DMS79 (cell line): ENCODE measurements at regions not wholly inside any gene's neighbourhood (a gene's known extent, or its start where the extent isn't known, plus 50 kb on each side); places are given as distances from the start of the nearest gene placed in this dataset.

Experiments
- DNase-seq: peaks from one replicate; lab custom pipeline; 2025; lab: John Stamatoyannopoulos, UW

DNA sequence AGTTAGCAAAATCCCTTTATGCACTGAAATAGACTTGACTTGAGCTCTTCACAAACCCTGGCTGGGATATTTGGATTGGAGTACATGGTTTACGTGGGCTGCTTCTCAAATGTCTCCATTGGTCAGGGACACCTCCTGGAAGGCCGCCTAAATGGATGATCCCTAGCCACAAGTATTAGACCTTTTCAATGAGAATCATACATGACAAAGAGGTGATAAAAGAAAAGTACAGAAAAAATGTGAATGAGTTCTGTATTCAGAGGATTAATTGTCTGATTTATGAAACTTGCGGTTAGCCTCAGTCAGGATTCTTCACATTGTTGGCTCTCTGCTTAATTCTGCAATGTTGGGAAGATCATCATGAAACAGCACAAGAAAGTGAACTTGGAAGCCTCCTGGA lies 752.8 kb upstream of the ADAMTS16 start:
- DNase-seq = no peak

DNA sequence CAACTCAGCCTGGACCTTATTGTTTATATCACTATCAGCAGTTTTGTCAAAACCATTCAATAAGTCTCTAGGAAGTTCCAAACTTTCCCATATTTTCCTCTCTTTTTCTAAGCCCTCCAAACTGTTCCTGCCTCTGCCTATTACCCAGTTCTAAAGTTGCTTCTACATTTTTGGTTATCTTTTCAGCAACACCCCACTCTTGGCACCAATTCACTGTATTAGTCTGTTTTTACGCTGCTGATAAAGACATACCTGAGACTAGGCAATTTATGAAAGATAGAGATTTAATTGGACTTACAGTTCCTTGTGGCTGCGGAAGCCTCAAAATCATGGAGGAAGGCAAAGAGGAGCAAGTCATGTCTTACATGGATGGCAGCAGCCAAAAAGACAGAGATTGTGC lies 744.4 kb upstream of the ADAMTS16 start:
- no peak for DNase-seq

DNA sequence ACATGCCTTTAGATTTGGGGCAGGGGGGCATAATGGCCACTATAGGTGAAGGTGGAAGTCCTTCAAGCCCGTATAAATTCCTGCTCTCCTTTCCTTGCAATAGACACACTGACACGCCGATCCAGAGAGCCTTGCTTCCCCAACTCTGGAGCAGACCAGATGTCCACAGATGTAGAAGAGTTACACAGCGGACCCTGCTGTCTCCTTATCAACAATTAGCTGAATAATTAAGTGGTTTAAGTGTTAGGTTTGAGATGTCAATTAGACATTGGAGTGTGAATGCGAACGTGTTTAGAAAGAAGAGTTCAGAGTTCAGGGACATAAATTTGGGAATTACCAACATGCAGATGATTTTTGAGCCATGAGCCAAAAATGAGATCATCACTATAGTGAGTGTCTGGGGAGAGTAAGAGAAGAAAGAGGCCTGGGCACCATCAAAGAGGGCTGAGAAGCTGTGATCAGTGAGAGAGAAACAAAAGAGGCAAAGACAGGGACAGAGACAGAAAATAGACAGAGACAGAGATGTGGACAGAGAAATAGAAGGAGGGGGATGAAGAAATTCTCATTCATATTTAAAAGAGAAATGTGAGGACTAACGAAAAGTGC lies 734.4 kb upstream of the ADAMTS16 start:
- DNase-seq = no peak

DNA sequence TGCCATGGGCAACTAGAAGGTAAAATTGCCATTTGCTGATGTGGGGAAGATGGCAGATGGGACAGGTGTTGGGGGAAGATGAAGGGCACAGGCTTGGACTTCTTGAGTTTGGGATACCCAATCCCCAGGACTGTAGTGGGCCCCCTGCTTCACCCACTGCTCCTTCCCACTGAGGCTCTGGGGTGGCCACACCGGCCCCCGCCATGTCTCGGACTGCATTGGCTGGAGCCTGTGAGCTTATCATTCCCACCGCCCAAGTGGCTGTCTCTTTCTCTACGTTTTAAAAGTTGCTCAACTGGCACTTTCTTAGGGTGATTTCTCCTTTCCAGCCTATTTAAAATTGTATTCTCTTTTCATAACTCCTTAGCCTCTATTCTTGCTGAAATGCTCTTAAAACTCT lies 730.0 kb upstream of the ADAMTS16 start:
- DNase-seq = no peak

DNA sequence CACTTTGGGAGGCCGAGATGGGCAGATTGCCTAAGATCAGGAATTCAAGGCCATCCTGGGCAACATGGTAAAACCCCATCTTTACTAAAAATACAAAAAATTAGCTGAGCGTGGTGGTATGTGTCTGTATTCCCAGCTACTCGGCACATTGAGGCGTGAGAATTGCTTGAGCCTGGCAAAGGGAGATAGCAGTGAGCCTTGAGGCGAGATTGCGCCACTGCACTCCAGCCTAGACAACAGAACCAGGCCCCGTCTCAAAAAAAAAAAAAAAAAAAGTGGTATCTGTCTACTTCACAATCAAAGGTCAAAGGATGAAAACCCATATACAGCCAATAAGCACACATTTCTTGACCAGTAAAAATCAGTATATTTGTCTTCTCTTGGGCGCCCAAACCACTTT lies 728.5 kb upstream of the ADAMTS16 start:
- DNase-seq = no peak

DNA sequence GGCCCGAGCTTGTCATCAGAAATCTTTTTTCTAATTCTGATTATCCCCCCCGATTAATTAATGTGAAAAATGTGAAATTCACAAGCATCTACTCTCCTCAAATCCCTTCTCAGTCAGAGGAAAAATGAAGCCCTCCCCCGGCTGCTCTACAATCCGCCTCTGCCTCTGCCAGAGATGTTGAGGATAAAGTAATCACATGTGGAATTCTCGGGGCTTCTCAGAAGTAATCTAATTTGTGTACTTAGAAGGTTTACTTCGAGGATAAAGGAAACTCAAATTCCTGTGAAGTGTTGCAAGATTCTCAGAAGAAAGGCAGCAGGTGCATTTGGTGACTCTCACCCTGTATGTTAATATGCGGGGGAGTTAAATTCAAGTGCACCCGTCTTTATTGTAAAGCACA lies 726.1 kb upstream of the ADAMTS16 start:
- no peak for DNase-seq

DNA sequence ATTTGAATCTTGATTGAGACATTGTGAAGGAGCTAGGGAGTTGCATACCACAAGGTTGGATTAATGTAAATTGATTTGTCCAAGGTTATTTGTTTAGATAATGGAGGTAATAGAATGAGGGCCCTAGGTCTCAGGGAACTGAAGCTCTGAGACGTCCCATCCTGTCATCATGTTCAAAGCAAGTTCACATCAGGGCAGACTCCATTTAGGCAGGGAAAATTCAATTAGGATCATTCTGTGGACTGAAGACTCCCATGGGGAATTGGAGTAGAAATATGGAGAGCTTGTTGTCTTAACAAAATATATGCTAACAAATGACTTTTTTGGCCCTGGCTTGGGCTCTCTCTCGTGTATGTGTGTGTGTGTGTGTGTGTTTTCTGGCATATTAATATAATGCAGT lies 722.0 kb upstream of the ADAMTS16 start:
- DNase-seq = no peak

DNA sequence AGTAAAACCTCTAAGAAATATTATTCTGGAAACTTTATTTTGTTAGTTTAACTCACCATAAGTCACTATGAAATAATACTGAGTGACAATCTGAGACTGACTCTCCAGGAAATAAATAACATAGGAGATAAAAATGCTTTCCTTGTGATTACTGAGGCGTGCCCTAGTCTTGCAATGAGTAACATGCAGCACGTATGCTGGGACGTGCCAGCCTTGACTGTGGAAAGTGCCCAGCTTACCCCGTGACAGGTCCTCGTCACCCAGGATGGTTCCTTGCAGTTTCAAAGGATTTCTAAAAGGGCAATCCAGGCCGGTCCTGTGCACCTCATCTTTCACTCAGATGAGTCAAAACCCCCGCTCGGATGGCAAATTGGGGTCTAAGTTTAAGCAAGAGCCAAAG lies 720.8 kb upstream of the ADAMTS16 start:
- DNase-seq = no peak

DNA sequence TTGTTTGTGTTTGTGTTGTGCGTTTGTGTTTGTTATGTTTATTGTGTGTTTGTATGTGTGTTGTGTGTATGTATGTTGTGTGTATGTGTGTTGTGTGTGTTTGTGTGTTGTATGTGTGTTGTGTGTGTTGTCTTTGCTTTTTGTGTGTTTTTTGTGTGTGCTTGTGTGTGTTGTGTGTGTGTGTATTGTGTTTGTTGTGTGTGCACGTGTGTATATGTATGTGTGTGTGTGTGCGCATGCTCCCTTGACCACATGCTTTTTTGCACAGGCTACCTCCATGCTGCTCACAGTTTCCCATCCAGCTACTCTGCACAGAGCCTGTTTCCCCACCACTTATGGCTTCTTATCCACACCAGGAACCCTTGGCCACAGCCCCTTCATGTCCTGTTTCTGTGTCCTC lies 720.0 kb upstream of the ADAMTS16 start:
- no peak for DNase-seq

DNA sequence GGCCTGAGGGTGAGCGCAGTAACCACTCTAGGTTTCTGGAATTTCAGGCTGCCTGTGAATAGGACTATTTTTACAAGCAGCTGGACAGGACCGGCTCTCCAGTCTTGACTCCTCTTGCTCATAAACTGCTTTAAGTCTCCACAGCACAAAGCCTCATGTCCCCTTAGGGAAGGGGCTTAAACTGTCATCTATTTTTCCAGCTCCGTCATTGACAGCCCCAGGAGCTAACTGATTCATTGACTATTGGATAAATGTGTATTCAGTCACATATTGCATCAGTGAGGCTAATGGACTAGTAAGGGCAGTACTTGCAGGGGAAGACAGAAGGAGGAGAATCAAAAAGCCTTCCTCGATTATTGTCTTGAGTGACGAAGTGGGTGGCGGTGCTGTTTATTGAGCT lies 719.4 kb upstream of the ADAMTS16 start:
- DNase-seq = no peak

DNA sequence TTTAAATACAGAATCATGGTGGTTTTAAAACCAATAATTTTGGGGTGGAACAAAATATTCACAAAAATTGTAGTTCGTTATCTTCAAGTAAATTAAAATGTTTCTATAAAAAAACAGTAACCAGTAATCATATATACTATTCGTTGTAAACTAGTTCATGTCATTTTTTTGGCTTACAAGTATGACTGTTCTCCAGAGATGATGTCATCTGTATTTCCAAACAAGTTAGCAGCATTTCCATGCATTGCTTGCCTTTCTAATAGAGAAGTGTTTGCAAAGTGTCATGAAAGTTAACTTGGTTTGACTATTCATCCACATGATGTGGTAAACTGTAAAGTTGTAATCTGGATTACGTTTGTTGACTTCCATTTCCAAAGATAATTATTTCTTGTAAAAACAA lies 717.9 kb upstream of the ADAMTS16 start:
- DNase-seq = no peak

DNA sequence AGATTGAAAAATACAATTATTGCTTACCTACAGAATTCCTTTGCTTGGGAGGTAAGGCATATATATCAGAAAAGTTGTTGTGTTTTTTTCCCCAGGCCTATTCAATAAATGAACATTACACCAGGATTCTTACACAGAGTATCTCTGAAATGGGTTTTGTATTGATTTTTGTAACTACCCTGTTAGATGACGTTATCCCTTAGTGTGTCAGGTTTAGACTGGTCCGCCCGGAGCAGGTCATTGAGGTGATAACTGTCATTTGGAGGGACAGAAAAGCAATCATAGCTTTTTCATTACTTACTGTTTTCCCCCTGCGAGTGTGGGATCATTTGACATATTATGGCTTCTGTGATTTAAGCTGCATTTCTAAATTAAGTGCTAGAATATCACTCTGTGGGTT lies 715.2 kb upstream of the ADAMTS16 start:
- no peak for DNase-seq

DNA sequence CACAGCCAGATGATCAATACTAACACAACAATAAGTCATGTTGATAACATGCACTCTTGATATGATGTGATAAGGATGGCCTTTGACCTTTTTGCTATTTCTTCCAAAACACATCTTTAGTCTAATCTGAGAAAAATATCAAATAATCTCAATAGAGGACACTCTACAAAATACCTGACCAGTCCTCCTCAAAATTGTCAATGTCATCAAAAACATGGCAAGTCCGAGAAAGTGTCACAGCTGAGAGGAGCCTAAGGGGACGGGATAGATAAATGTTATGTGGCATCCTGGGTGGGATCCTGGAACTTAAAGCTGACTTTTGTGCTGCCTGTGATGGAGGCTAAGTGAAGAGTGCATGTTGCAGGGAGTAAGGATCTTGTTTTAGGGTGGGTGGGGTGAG lies 699.6 kb upstream of the ADAMTS16 start:
- no peak for DNase-seq

DNA sequence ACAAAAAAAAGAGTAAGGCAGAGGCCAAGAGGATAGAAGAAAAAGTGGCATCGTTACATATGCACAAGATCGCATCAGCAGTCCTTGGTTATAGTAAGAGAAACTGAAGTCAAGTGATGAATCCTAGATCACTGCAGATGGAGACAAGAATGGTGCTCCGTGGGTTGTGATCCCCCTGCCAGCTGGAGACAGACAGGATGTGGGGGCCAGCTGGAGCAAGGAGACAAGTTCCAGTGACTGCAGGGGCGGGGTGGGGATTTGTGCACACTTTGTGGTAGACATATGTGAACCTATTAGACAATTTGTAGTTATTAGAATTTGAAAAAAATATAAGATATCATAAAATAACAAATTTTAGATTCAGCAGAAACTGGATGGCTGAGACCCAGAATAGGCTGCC lies 697.9 kb upstream of the ADAMTS16 start:
- no peak for DNase-seq

DNA sequence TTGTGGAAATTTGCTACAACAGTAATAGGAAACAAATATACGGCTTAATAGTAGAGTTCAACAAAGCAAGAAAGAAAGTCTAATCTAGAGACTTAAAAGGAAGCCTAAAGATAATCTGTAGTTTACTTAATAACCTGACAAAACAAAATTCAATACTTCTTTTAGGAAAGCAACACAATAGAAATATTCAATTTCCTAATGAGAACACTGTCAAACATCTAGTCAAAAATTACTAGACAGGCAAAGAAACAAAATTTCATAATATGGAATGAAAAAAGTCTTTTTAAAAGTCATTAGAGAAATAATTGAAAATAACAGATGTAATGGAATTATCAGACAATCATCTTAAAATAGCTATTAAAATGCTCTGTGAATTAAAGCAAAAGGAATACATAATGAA lies 692.5 kb upstream of the ADAMTS16 start:
- no peak for DNase-seq

DNA sequence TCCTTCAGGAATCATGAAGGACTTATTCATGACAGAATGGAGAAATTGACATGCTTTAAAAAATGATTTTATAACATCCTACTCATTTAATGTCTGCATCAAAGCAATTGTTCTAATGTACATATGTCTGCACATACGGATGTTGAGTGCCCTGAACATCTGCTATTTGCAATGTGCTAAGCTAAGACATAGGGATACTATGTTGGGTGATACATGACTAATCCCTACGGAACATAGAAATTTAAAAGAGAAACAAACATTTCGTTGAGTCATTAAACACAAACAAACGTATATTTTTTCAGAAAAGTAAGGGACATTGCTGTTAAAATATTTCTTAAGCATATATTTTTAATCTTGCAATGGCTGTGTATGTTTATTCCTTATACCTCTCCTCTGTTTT lies 686.5 kb upstream of the ADAMTS16 start:
- DNase-seq = no peak

DNA sequence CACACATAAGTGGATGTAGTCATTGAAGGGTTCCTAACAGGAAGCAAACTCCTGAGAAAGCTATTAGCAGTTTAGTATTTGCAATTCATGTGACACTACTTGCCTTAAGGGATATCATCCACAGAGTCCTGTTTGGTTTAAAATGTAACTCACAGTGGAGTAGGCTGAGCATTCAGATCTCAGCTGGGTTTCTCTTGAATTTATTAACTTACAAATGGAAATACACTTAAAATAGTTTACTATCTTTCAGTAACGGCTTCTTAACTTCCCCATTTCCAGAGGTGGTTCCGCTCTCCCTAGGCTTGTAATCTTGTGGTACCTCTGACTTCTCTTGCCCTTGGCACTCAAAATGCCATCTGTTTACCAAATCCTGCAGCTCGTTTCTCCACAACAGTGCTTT lies 660.7 kb upstream of the ADAMTS16 start:
- no peak for DNase-seq

DNA sequence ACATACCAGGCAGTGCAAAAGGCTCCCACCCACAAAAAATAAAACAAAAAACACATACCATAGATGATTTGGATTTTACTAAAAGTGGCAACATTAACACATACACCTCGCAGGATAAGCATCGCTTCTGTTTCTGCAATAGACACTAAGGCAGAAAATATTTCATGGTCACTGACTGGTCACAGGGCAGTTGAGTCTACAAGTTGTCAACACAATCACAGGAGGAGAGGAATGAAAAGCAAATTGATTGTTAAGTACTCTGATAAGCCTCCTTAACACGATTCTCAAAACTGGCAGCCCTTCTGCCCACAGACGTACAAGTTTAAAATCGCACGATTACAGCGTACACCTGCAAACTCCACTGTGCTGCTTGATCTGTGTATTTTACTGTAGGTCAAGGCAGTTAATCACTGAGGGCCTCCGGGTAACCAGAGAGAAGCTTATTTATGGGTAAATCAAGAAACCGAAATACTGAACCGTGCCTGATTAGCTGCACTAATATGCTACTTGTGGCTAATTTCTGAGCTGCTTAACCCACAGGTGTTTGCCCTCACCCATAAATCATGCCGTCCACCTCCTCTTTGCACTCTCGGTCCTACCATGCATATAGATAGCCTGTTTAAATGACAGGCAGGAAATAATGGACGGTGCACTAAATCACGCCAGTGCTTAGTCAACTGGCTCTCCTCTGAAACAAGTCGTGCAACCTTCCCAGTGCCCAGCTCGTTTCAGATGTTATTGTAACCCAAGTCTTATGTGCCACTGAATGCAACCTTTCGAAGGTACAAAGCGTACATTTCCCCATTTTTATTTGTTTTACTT lies 659.4 kb upstream of the ADAMTS16 start:
- no peak for DNase-seq

DNA sequence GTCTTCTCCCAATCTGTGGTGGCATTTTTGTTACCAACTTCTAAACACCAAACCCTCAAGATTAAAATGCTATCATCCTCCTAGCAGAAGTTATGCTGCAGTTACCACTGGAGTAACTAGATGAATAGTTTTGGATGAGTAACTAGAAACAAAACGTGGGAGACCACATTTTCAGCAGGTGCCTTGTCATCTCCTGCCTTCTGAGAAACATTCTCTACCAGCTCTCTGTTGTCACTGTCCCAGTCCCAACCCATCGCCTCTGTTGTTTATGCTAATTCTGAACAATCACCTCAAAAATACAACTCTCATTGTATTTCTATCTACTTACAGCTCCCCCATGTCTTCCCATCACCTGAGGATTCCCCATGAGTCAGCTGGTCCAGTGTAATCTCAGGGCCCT lies 652.5 kb upstream of the ADAMTS16 start:
- no peak for DNase-seq

DNA sequence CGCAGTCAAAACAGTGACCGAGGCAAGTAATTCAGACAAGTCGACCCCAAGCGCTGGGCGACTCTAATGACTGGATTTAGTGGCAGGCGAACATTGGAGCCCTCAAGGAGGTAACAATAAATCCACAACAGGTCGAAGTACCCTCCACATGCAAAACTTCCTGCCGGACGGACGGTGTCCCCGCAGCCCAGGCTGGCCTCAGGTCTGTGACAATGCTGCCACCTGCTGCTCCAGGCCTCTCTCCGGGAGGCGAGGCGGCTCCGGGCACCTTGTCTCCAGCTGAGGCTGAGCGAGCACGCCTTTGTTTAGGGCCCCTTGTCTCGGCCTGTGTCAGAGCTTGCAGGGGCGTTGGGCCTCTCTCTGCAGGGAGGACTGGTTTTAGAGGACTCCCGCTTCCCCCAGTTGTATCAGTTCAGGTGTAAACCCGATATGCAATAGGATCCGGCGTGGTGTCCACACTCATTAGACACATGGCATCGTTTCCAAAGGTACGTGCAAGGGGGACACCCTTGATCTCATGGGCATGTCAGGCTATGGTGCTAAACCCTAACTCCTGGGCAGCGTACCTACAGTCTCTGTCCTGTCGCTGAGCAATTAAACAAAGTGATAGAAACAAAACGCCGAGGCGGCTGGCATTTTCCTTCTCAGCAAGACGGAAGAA lies 628.0 kb upstream of the ADAMTS16 start:
- no peak for DNase-seq

DNA sequence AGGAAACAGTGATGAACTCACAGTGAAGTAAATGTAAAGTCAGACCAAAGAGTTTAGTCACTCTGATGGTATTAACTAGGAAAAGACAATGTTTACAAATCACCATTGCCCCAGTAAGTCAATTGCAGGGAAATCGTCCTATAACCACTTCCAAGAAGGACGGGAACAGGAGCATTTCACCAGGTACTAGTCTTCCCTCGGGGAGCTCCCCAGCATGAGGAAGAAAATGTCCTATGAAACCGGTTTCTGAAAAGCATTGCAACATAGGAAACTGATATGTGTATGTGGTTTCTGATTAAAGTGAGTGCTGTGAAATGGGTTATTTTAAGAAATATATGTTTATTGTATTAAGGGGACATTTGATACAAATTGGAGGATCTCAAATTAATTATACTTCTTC lies 626.7 kb upstream of the ADAMTS16 start:
- no peak for DNase-seq

DNA sequence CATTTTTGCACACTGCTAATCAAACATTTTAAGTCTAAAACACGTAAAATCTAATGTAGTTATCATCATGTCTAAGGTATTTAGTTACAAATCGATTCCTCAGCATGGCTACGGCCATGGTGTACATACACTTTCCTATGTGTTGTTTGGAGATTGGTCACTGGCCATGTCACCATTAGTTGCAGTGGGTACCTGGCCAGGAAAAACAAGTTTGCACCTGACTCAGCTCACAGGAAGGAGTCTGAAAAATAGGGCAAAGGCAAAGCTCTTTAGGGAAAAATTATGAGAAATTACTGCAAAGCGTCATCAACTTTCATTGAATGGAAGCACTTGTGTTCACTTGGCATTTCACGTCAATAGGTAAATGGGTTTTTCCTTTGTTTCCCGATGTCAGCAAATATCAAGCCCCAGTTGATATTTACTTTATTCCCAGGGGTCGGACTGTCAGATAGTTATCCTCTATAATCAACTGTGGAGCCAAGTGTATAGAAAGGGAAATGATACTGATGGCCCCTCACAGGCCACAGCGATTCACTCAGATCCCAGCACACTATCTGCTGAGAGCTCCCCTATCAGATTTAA lies 626.0 kb upstream of the ADAMTS16 start:
- DNase-seq = no peak
